NCI-H748 (cell line): ENCODE measurements at regions not wholly inside any gene's neighbourhood (a gene's known extent, or its start where the extent isn't known, plus 50 kb on each side); places are given as distances from the start of the nearest gene placed in this dataset.

ENCODE experiments used
- DNase-seq: peaks from one replicate; lab custom pipeline; 2025; ENCODE audit not compliant: unreplicated experiment; lab: John Stamatoyannopoulos, UW

GRCh38 chr12:88310069-88310468 lies 168.0 kb downstream of the TMTC3 start:
- no peak for DNase-seq

- no peak for DNase-seq
Measured at GRCh38 chr12:88310666-88311065, 168.6 kb downstream of the TMTC3 start.

- DNase-seq, result no peak
Measured at GRCh38 chr12:88313554-88313953, 171.4 kb downstream of the TMTC3 start.

DNA sequence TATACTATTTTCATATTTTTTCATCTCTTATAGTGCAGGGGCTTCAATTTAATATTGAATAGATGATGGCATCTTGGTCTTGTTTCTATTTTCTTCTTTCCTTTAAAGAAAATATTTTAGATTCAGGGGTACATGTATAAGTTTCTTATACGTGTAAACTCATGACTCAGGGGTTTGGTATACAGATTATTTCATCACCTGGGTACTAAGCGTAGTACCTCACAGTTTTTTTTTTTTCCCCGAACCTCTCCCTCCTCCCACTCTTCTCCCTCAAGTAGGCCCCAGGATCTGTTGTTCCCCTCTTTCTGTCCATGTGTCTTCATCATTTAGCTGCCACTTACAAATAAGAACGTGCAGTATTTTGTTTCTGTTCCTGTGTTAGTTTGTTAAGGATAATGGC lies 172.6 kb downstream of the TMTC3 start:
- DNase-seq, result no peak

GRCh38 chr12:88318726-88319125 lies 176.6 kb downstream of the TMTC3 start:
- no peak for DNase-seq

DNA sequence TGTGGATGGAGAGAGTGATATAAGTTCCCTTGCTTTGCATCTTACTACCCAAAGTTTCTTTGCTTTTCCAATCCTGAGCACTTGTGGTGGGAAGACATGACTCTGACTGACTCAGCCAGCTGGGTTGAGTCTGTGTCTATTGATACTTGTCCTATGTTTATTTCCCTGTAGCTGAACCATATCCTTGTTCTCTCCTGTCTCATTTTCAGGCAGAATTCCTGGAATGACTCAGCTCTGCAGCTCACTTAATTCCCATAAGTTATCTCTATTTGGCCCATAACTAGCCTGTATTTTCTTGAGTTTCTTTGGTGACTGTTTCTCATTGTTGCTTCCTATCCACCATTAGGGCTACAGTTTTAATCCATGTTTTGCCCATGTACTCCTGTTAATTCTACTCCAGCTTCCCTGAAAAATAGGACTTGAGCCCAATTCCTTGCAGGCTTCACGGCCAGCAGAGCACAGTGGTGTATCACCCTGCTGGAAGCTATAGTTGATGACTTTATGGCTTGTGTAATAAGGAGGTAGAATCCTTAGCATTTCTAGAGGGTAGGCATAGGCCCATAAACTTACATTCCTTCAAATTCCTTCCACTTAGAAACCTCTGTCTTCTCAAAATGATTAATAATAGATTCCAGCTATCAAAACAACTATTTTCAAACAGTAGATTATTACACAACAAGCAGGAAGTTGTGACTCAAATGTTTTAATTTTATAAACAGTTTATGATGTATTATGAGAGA lies 183.1 kb downstream of the TMTC3 start:
- no peak for DNase-seq

DNA sequence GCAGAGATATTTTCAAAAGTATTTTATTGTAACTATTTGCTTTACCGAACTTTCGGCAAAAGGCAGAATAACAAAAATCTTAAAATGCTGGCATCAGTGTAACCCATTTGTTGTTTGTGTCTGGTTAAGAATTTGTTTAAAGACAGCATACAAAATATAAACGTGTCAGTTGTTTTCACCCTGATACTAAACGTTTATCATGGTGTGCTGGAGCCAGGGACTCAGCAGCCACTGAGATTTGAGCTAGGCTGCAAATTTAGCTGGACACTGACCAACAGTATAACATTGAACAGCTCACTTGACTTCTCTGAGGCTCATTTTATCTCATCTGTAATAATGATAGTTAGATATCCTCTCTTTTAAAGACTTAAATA lies 183.7 kb downstream of the TMTC3 start:
- no peak for DNase-seq

GRCh38 chr12:88327276-88327675 lies 185.2 kb downstream of the TMTC3 start:
- no peak for DNase-seq

DNA sequence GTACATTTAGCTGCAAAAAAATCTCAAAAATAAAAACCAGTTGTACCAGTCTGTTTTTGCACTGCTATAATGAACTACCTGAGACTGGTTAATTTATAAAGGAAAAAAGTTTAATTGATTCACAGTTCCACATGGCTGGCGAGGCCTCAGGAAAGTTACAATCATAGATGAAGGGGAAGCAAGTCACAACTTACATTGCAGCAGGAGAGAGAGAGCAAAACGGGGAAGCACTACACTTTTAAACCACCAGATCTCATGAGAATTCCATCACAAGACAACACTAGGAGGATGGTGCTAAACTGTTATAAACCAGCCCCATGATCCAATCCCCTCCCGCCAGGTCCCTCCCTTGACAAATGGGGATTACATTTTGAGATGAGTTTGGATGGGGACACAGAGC lies 186.0 kb downstream of the TMTC3 start:
- no peak for DNase-seq

- DNase-seq, result no peak
Measured at GRCh38 chr12:88329833-88330232, 187.7 kb downstream of the TMTC3 start.

- peak; percentile 88 for DNase-seq
Measured at GRCh38 chr12:88334271-88334670, 192.2 kb downstream of the TMTC3 start.

- DNase-seq, result peak; percentile 16
Measured at GRCh38 chr12:88336076-88336739, 194.1 kb downstream of the TMTC3 start.

GRCh38 chr12:88338486-88338885 lies 196.4 kb downstream of the TMTC3 start:
- no peak for DNase-seq

DNA sequence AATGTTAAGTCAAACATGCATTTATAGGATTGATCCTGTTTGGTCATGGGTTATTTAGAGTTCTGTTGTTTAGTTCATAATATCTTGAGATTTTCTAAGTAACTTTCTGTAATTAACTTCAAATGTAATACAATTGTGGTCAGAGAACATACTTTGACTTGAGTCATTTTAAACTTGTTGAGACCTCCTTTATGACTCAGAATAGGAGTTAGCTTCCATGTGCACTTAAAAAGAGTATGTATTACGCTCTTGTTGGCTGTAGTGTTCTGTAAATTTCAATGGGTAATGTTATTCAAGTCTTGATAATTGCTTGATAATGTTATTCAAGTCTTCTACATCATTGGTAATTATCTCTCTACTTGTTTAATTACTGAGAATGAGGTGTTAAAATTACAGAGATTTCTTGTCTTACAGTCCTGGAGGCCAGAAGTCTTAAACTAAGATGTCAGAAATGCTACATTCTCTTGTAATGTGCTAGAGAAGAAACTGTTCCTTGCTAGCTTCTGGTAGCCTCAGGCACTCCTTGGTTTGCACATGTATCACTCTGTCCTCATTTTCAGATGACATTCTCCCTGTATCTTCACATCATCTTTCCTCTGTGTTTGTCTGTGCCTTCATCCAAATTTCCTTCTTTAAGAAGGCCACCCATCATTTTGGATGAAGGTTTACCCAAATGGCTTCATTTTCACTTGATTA lies 197.3 kb downstream of the TMTC3 start:
- DNase-seq, result no peak

- no peak for DNase-seq
Measured at GRCh38 chr12:88339966-88340365, 197.9 kb downstream of the TMTC3 start.

DNA sequence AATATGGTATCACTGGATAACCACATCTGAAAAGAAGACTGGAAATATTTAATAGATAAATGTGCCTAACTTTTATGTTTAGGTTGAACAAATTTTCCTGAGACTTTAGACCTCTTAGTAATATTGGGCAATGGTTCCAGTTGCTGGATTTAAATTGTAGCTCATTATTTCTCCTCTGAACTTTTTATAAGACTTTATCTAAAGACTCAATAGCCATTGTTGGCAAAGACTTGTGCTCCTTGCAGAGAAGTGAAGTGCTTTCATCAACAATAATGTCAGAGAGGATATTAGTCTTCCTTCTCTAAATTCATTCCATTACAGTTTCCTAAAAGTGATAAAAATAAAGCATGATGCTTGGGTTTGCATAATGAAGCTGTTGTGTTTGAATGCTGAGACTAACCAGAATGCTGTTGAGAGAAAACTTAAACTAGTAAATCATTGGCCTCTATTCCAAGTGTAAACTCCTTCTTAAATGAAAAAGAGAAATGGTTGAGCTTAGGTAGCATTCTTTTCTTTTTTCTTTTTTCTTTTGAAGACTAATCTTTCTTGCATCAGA lies 200.2 kb downstream of the TMTC3 start:
- DNase-seq, result no peak

DNA sequence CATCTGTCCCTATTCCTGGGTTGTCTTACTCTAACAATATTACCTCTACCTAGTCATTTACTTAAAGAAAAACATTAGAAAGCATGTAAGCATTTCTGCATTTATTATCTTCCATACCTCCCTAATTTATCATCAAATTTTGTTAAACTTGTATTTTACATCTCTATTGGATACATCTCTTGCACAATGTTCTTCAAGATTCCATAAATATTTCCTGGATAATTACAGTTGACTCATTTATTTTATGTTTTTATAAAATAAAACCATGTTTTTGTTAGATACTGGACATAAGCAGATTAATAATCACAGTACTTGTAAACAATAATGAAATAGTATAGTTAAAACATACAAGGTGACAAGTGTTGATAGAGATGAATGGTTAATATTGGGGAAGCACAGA lies 209.0 kb downstream of the TMTC3 start:
- no peak for DNase-seq

DNA sequence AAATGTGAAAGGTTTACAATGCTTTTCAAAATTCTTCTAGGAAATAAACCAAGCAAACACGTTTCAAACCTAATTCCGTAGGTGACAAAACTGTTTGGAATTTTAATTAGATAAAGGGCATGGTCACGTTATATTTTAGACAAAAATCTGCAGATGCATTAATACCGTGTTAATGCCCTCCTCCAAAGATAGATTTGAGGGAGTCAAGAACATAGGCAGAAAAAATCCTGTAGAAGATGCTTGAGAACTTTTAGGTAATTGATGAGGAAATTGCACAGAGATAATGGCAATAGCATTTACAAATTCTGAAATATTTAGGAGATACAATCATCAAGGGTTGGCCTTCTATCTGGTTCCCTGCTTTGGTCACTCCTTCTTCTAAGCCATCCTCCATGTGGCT lies 212.6 kb downstream of the TMTC3 start:
- DNase-seq, result no peak

DNA sequence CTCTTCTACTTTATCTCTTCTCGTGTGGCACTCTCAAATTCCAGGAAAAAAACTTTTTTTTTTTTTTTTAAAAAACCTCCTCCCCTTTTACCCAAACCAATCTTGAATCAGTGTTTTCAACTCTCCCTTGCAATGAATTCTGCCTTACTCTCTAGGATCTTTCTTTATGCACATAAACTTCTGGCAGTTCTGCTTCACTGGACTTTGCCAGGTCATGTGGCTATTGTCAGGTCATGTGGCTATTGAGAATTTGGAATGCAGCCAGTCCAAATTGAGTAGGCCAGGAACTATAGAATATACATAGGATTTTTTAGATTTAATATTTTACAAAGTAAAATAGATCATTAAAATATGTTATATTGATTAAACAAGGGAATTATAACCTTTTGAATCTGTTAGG lies 218.2 kb downstream of the TMTC3 start:
- no peak for DNase-seq

DNA sequence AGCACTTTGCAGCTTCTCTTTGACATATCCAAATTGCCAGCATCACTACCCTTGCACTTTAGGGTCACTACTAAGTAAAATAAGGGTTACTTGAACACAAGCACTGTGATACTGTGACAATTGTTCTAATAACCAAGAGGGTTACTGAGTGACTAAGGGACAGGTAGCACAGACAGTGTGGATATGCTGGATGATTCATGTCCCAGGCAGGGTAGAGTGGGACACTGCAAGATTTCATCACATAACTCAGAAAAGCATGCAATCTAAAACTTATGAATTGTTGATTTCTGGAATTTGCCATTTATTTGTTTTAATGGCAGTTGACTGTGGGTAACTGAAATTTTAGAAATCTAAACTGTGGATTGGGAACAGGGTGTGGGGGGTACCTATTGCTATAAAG lies 218.8 kb downstream of the KITLG start:
- no peak for DNase-seq

GRCh38 chr12:88362439-88362838 lies 217.8 kb downstream of the KITLG start:
- no peak for DNase-seq

- no peak for DNase-seq
Measured at GRCh38 chr12:88365403-88365802, 214.9 kb downstream of the KITLG start.
